Caco-2 (cell line): ENCODE measurements at regions not wholly inside any gene's neighbourhood (a gene's known extent, or its start where the extent isn't known, plus 50 kb on each side); places are given as distances from the start of the nearest gene placed in this dataset.
A peak's percentile ranks its signal among the peaks of the same experiment; 100 is the strongest.

Experiments used
- BruUV-seq: library from RNA; stranded (reverse); fragments of 400-500 nt; replicated peaks from 2 replicates; lab custom pipeline; 2021; lab: Mats Ljungman, UMichigan
- CTCF ChIA-PET: fragments of 300-600 bp; sonication (Branson Sonifier 250); formaldehyde crosslinking; loops from one replicate; lab custom pipeline; 2022; ENCODE audit warnings: antibody characterized with exemption; lab: Charles Lee
- POLR2A ChIA-PET: fragments of 300-600 bp; sonication (Branson Sonifier 250); formaldehyde crosslinking; loops from one replicate; lab custom pipeline; 2022; ENCODE audit warnings: antibody characterized with exemption; lab: Charles Lee
- DNase-seq, 2 experiments: peaks; one replicate each; pipeline versions ENCODE4 v3.0.0 to v3.0.0-alpha.2; 2020 to 2022
- H3K27me3 ChIP-seq: replicated peaks from 2 replicates; pipeline ENCODE4 v1.6.0; 2011; ENCODE audit warnings: low read length; ENCODE audit not compliant: control insufficient read depth, insufficient read depth
- H3K36me3 ChIP-seq: 2 replicates; pipeline ENCODE4 v1.5.1; 2011; ENCODE audit warnings: low read length; ENCODE audit not compliant: control insufficient read depth, insufficient read depth
- H3K4me1 ChIP-seq: fragments of 250-450 bp; sonication (Bioruptor Pico); 2 replicates; pipeline ENCODE4 v1.5.1; 2020; ENCODE audit warnings: mild to moderate bottlenecking
- H3K4me3 ChIP-seq: 2 replicates; pipeline ENCODE4 v1.5.1; 2011; ENCODE audit warnings: low read depth, mild to moderate bottlenecking, control low read depth, low read length
- H3K9me3 ChIP-seq: fragments of 250-450 bp; sonication (Bioruptor Pico); 2 replicates; pipeline ENCODE4 v1.5.1; 2020; ENCODE audit warnings: mild to moderate bottlenecking, moderate library complexity
- H3K27ac Mint-ChIP-seq: one replicate; pipeline ENCODE4 v1.8.0; 2022; ENCODE audit warnings: mixed read lengths; ENCODE audit not compliant: unreplicated experiment
- H3K27me3 Mint-ChIP-seq: one replicate; pipeline ENCODE4 v1.8.0; 2022; ENCODE audit warnings: mixed read lengths; ENCODE audit not compliant: insufficient read depth, unreplicated experiment
- H3K36me3 Mint-ChIP-seq: one replicate; pipeline ENCODE4 v1.8.0; 2022; ENCODE audit warnings: mild to moderate bottlenecking, mixed read lengths; ENCODE audit not compliant: insufficient read depth, unreplicated experiment
- H3K4me1 Mint-ChIP-seq: one replicate; pipeline ENCODE4 v1.8.0; 2022; ENCODE audit warnings: low read depth, mixed read lengths; ENCODE audit not compliant: unreplicated experiment
- H3K4me3 Mint-ChIP-seq: one replicate; pipeline ENCODE4 v1.8.0; 2022; ENCODE audit warnings: mild to moderate bottlenecking, moderate library complexity, mixed read lengths; ENCODE audit not compliant: unreplicated experiment
- H3K9me3 Mint-ChIP-seq: one replicate; pipeline ENCODE4 v1.8.0; 2022; ENCODE audit warnings: mixed read lengths; ENCODE audit not compliant: unreplicated experiment
- intact Hi-C: fragments of 100-400 bp; cut with micrococcal nuclease; formaldehyde crosslinking; loops from one replicate; pipeline ENCODE4 v1.10.0; 2022; ENCODE audit not compliant: unreplicated experiment
- TF ChIP-seq, protein P1 (sequence below), 2 experiments: fragments of 200-600 bp in 1 of 2; IDR thresholded peaks; 1 replicate in 1 of 2; 2 replicates in 1 of 2; pipeline versions ENCODE4 v1.5.1 to v1.8.0; 2011 to 2022; ENCODE audit warnings: antibody characterized with exemption in 1 of 2, control low read depth in 1 of 2, inconsistent platforms in 1 of 2, low read depth in 1 of 2, low read length in 1 of 2, mild to moderate bottlenecking in 1 of 2, moderate library complexity in 1 of 2; ENCODE audit not compliant: insufficient read depth in 1 of 2, severe bottlenecking in 1 of 2, unreplicated experiment in 1 of 2

- no TSS peak for BruUV-seq
- ChIA-PET POLR2A (no interaction called here), CTCF (no interaction called here)
- no peaks in the 10 kb centered on the region for H3K27me3 Mint-ChIP-seq
- H3K27ac Mint-ChIP-seq, result no peak overlapping the region
- Histone ChIP-seq H3K4me3 (no peak overlapping the region), H3K9me3 (no peaks in the 10 kb centered on the region; the same call in 1 of the 2 replicates), H3K36me3 (no peaks in the 10 kb centered on the region), H3K27me3 (no peaks in the 10 kb centered on the region), H3K4me1 (no peaks in the 10 kb centered on the region)
- peak; percentile 33 to 64 for DNase-seq
- TF ChIP-seq, protein P1, sequence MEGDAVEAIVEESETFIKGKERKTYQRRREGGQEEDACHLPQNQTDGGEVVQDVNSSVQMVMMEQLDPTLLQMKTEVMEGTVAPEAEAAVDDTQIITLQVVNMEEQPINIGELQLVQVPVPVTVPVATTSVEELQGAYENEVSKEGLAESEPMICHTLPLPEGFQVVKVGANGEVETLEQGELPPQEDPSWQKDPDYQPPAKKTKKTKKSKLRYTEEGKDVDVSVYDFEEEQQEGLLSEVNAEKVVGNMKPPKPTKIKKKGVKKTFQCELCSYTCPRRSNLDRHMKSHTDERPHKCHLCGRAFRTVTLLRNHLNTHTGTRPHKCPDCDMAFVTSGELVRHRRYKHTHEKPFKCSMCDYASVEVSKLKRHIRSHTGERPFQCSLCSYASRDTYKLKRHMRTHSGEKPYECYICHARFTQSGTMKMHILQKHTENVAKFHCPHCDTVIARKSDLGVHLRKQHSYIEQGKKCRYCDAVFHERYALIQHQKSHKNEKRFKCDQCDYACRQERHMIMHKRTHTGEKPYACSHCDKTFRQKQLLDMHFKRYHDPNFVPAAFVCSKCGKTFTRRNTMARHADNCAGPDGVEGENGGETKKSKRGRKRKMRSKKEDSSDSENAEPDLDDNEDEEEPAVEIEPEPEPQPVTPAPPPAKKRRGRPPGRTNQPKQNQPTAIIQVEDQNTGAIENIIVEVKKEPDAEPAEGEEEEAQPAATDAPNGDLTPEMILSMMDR (IDR thresholded peaks at IDR 0.05; ENCODE audit: insufficient read depth in 1 of 2, low read depth in 1 of 2, low read length in 1 of 2, severe bottlenecking in 1 of 2, unreplicated experiment in 1 of 2), result peak; percentile 67 to 73
- no peak overlapping the region for H3K4me3 Mint-ChIP-seq
- H3K4me1 Mint-ChIP-seq, result no peaks in the 10 kb centered on the region
- intact Hi-C loops, result loop anchor here (1.0 to 10.0 kb wide), 4 partner anchors 127 to 1148 kb away; partner anchors contain the start of gene HS3ST5
- no peaks in the 10 kb centered on the region for H3K36me3 Mint-ChIP-seq
- no peaks in the 10 kb centered on the region for H3K9me3 Mint-ChIP-seq
These were observed 405.3 kb upstream of the HS3ST5 start for GRCh38 chr6:114747995-114748625.

DNA sequence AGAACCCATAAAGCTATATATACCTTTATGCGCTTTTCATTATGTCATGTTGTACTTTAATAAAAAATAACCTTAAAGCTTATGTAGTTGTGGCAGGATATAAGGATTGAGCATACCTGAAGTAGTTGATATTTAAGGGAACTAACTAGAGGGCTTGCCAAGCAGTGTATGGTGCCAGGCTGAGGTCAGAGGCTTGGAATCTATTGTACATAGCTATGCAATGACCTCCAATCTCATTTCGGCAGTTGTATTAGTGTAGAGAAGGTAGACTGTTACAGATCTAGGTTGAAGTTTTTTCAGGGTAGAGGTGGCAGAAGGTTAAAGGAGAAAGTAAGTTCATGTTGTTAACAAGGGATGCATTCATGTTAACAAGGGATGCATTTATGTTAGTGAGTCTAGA, 397.7 kb upstream of the HS3ST5 start:
- Histone ChIP-seq H3K36me3 (no peaks in the 10 kb centered on the region), H3K4me1 (no peaks in the 10 kb centered on the region), H3K27me3 (no peaks in the 10 kb centered on the region), H3K9me3 (no peaks in the 10 kb centered on the region; the same call in 1 of the 2 replicates), H3K4me3 (no peak overlapping the region)
- BruUV-seq, result no TSS peak
- no peaks in the 10 kb centered on the region for H3K4me1 Mint-ChIP-seq
- peaks cover 2% of the 10 kb centered on the region for H3K27me3 Mint-ChIP-seq
- no peaks in the 10 kb centered on the region for H3K36me3 Mint-ChIP-seq
- H3K9me3 Mint-ChIP-seq, result no peaks in the 10 kb centered on the region
- DNase-seq, result no peak
- no peak overlapping the region for H3K4me3 Mint-ChIP-seq
- TF ChIP-seq, protein P1 (IDR thresholded peaks at IDR 0.05; ENCODE audit: insufficient read depth in 1 of 2, low read depth in 1 of 2, low read length in 1 of 2, severe bottlenecking in 1 of 2, unreplicated experiment in 1 of 2), result no peak
- ChIA-PET CTCF (no interaction called here), POLR2A (no interaction called here)
- H3K27ac Mint-ChIP-seq, result no peak overlapping the region
- intact Hi-C loops, result loop anchor here (10.0 kb wide), 1 partner anchor 134 kb away; no protein-coding TSS in a partner anchor

- no peak for DNase-seq
- no TSS peak for BruUV-seq
- TF ChIP-seq, protein P1 (IDR thresholded peaks at IDR 0.05; ENCODE audit: insufficient read depth in 1 of 2, low read depth in 1 of 2, low read length in 1 of 2, severe bottlenecking in 1 of 2, unreplicated experiment in 1 of 2), result no peak
- ChIA-PET CTCF (no interaction called here), POLR2A (no interaction called here)
- Histone ChIP-seq H3K9me3 (no peaks in the 10 kb centered on the region; the same call in 1 of the 2 replicates), H3K36me3 (no peaks in the 10 kb centered on the region), H3K4me1 (no peaks in the 10 kb centered on the region), H3K4me3 (no peak overlapping the region), H3K27me3 (no peaks in the 10 kb centered on the region)
- intact Hi-C loops, result loop anchor here (10.0 kb wide), 1 partner anchor 135 kb away; no protein-coding TSS in a partner anchor
- Mint-ChIP-seq H3K27me3 (peaks cover 2% of the 10 kb centered on the region), H3K27ac (no peak overlapping the region), H3K4me3 (no peak overlapping the region), H3K9me3 (no peaks in the 10 kb centered on the region), H3K36me3 (no peaks in the 10 kb centered on the region), H3K4me1 (no peaks in the 10 kb centered on the region)
These were observed 396.8 kb upstream of the HS3ST5 start for GRCh38 chr6:114739656-114740055.
